HL-60 (cell line): ENCODE measurements at regions not wholly inside any gene's neighbourhood (a gene's known extent, or its start where the extent isn't known, plus 50 kb on each side); places are given as distances from the start of the nearest gene placed in this dataset.

ENCODE experiments used
- DNase-seq, 2 experiments: peaks; one replicate each; pipeline ENCODE4 v3.0.0-alpha.2; 2010 to 2020; ENCODE audit warnings: low read depth in 1 of 2, low spot score in 1 of 2
- H3K27ac ChIP-seq: fragments of 250-450 bp; sonication (Bioruptor Pico); replicated peaks from 2 replicates; pipeline ENCODE4 v1.5.1; 2020; ENCODE audit warnings: mild to moderate bottlenecking, moderate library complexity
- H3K27me3 ChIP-seq: fragments of 250-450 bp; sonication (Bioruptor Pico); 2 replicates; pipeline ENCODE4 v1.5.1; 2021; ENCODE audit warnings: mild to moderate bottlenecking, moderate library complexity; ENCODE audit not compliant: insufficient read depth, poor library complexity, severe bottlenecking
- H3K4me3 ChIP-seq: replicated peaks from 2 replicates; pipeline ENCODE4 v1.5.1; 2011; ENCODE audit warnings: mild to moderate bottlenecking, control low read depth, low read length; ENCODE audit not compliant: insufficient read depth
- GABPA ChIP-seq: IDR thresholded peaks from 2 replicates; pipeline ENCODE4 v1.6.1; 2012; ENCODE audit warnings: low read depth
- POLR2AphosphoS5 ChIP-seq: IDR thresholded peaks from 2 replicates; pipeline ENCODE4 v1.6.1; 2012; ENCODE audit warnings: low read depth
- SPI1 ChIP-seq: IDR thresholded peaks from 2 replicates; pipeline ENCODE4 v1.6.1; 2012; ENCODE audit warnings: low read depth, mild to moderate bottlenecking, borderline replicate concordance
- TF ChIP-seq, protein P1 (sequence below): IDR thresholded peaks from 2 replicates; pipeline ENCODE4 v1.6.1; 2012; ENCODE audit warnings: low read depth; ENCODE audit not compliant: insufficient replicate concordance
- TF ChIP-seq, protein P2 (sequence below): IDR thresholded peaks from one replicate; pipeline ENCODE4 v1.5.1; 2011; ENCODE audit warnings: low read length, control low read depth, inconsistent platforms; ENCODE audit not compliant: insufficient read depth

DNA sequence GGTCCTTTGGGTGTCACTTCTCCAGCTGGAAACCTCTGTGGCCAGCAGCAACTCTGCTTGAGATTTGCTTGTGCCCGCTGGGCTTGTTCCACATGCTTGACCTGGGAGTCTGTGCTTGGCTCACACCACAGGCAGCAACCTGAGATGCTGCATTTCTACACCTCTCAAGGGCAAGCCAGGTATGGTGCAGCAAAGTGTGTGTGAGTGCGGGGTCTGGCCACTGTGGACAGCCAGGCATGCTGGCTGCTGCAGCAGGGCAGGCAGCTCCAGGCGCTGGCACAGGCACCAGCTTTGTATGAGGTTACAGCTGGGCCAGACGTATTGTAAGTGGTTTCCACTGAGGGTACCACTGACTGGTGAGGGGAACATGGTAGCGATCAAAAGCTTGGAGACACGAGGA lies 242.0 kb downstream of the PTGER3 start:
- Histone ChIP-seq H3K27ac (no peak overlapping the region), H3K27me3 (no peaks in the 10 kb centered on the region), H3K4me3 (no peak overlapping the region)
- DNase-seq: no peak
- TF ChIP-seq POLR2AphosphoS5: no peak
- no peak for TF ChIP-seq GABPA
- no peak for TF ChIP-seq SPI1
- TF ChIP-seq, protein P1, sequence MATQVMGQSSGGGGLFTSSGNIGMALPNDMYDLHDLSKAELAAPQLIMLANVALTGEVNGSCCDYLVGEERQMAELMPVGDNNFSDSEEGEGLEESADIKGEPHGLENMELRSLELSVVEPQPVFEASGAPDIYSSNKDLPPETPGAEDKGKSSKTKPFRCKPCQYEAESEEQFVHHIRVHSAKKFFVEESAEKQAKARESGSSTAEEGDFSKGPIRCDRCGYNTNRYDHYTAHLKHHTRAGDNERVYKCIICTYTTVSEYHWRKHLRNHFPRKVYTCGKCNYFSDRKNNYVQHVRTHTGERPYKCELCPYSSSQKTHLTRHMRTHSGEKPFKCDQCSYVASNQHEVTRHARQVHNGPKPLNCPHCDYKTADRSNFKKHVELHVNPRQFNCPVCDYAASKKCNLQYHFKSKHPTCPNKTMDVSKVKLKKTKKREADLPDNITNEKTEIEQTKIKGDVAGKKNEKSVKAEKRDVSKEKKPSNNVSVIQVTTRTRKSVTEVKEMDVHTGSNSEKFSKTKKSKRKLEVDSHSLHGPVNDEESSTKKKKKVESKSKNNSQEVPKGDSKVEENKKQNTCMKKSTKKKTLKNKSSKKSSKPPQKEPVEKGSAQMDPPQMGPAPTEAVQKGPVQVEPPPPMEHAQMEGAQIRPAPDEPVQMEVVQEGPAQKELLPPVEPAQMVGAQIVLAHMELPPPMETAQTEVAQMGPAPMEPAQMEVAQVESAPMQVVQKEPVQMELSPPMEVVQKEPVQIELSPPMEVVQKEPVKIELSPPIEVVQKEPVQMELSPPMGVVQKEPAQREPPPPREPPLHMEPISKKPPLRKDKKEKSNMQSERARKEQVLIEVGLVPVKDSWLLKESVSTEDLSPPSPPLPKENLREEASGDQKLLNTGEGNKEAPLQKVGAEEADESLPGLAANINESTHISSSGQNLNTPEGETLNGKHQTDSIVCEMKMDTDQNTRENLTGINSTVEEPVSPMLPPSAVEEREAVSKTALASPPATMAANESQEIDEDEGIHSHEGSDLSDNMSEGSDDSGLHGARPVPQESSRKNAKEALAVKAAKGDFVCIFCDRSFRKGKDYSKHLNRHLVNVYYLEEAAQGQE: no peak
- TF ChIP-seq, protein P2, sequence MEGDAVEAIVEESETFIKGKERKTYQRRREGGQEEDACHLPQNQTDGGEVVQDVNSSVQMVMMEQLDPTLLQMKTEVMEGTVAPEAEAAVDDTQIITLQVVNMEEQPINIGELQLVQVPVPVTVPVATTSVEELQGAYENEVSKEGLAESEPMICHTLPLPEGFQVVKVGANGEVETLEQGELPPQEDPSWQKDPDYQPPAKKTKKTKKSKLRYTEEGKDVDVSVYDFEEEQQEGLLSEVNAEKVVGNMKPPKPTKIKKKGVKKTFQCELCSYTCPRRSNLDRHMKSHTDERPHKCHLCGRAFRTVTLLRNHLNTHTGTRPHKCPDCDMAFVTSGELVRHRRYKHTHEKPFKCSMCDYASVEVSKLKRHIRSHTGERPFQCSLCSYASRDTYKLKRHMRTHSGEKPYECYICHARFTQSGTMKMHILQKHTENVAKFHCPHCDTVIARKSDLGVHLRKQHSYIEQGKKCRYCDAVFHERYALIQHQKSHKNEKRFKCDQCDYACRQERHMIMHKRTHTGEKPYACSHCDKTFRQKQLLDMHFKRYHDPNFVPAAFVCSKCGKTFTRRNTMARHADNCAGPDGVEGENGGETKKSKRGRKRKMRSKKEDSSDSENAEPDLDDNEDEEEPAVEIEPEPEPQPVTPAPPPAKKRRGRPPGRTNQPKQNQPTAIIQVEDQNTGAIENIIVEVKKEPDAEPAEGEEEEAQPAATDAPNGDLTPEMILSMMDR: no peak

DNA sequence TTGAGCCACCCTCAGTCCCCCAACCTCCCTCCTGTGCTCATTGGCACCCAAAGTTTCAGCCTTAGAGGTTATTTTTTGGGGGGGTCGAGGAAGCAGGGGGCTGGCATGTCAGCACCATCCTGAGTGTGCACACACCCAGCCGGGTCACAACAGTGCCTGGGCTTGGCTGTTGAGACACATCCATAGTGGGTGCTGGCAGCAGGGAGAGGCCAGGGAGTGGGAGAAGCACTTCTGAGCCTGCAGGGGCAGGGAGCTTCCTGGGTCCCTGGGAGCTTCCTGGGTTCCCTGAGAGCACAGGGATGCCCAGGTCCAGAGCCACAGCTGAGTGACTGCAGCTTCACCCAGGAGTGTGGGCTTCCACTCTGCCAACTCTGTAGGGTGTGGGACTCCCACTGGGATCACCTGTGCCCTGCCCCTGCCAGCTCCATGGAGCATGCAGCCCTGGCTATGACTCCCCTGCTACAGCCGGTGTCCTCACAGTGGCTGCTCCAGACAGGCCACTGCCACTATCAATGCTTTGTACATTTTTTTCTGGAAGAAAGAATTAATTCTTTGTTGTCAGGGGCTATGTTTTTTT lies 240.4 kb downstream of the PTGER3 start:
- H3K27me3 ChIP-seq: no peaks in the 10 kb centered on the region
- no peak for DNase-seq
- H3K4me3 ChIP-seq: no peak overlapping the region
- TF ChIP-seq POLR2AphosphoS5 (no peak), SPI1 (no peak), GABPA (no peak)
- TF ChIP-seq, protein P1: no peak
- TF ChIP-seq, protein P2: no peak
- no peak overlapping the region for H3K27ac ChIP-seq

DNA sequence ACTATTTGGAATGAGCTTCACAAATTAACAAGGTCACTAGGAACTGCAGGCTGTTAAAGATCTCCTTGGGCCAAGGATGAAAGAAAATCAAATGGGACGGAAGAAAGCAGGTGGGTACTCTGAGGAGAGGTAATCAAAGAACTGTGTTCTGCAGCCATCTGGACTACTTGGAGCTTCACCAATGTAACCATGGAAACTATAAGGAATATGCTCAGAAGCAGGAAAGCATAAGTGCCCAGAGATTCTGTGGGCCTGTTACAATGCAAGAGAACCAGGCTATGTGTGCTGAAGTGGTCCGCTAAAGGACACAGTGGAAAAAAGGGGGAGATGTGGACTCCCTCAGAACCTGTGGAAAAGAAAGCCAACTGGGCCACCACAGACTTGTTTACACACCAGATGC lies 238.5 kb downstream of the PTGER3 start:
- Histone ChIP-seq H3K27me3 (no peaks in the 10 kb centered on the region), H3K4me3 (no peak overlapping the region), H3K27ac (no peak overlapping the region)
- DNase-seq: no peak
- TF ChIP-seq, protein P2: no peak
- TF ChIP-seq SPI1 (no peak), GABPA (no peak), POLR2AphosphoS5 (no peak)
- TF ChIP-seq, protein P1: no peak
